HG03520 (cell line): ENCODE measurements at regions not wholly inside any gene's neighbourhood (a gene's known extent, or its start where the extent isn't known, plus 50 kb on each side); places are given as distances from the start of the nearest gene placed in this dataset.

Experiments
- ATAC-seq: cut with Tn5 transposase; IDR thresholded peaks from one replicate; pipeline ENCODE4 v1.9.1; 2021; ENCODE audit warnings: mild to moderate bottlenecking, moderate library complexity; ENCODE audit not compliant: unreplicated experiment

- ATAC-seq, result no peak
Measured at GRCh38 chr13:59182241-59182640, 981.5 kb downstream of the DIAPH3 start.

- ATAC-seq, result no peak
Measured at GRCh38 chr13:59197397-59197796, 966.3 kb downstream of the DIAPH3 start.

- no peak for ATAC-seq
Measured at GRCh38 chr13:59201841-59202240, 961.9 kb downstream of the DIAPH3 start.

GRCh38 chr13:59203855-59204254 is 959.9 kb downstream of the DIAPH3 start:
- no peak for ATAC-seq

GRCh38 chr13:59205501-59205900 is 958.2 kb downstream of the DIAPH3 start:
- ATAC-seq, result no peak

- ATAC-seq, result no peak
Measured at GRCh38 chr13:59208405-59209195, 955.1 kb downstream of the DIAPH3 start.

- no peak for ATAC-seq
Measured at GRCh38 chr13:59210543-59210942, 953.2 kb downstream of the DIAPH3 start.

GRCh38 chr13:59211606-59212005 is 952.1 kb downstream of the DIAPH3 start:
- ATAC-seq, result no peak

- no peak for ATAC-seq
Measured at GRCh38 chr13:59229401-59229800, 934.3 kb downstream of the DIAPH3 start.

GRCh38 chr13:59229861-59230260 is 933.9 kb downstream of the DIAPH3 start:
- no peak for ATAC-seq

GRCh38 chr13:59230484-59231264 is 933.1 kb downstream of the DIAPH3 start:
- ATAC-seq, result no peak

GRCh38 chr13:59236309-59236919 is 927.3 kb downstream of the DIAPH3 start:
- ATAC-seq, result no peak

GRCh38 chr13:59236944-59237343 is 926.8 kb downstream of the DIAPH3 start:
- no peak for ATAC-seq

- ATAC-seq, result no peak
Measured at GRCh38 chr13:59247171-59247570, 916.6 kb downstream of the DIAPH3 start.

- ATAC-seq, result no peak
Measured at GRCh38 chr13:59250336-59251189, 913.2 kb downstream of the DIAPH3 start.

- no peak for ATAC-seq
Measured at GRCh38 chr13:59259165-59260000, 904.3 kb downstream of the DIAPH3 start.

- ATAC-seq, result no peak
Measured at GRCh38 chr13:59261928-59262488, 901.7 kb downstream of the DIAPH3 start.

GRCh38 chr13:59263531-59263930 is 900.2 kb downstream of the DIAPH3 start:
- no peak for ATAC-seq

GRCh38 chr13:59266478-59267063 is 897.2 kb downstream of the DIAPH3 start:
- ATAC-seq, result no peak
